GM12892 (cell line): ENCODE measurements at regions not wholly inside any gene's neighbourhood (a gene's known extent, or its start where the extent isn't known, plus 50 kb on each side); places are given as distances from the start of the nearest gene placed in this dataset.

Experiments
- POLR2A ChIP-seq: IDR thresholded peaks from 2 replicates; pipeline ENCODE4 v1.6.1; 2011; ENCODE audit warnings: low read depth, low read length, control low read depth
- POLR2AphosphoS5 ChIP-seq: IDR thresholded peaks from 2 replicates; pipeline ENCODE4 v1.6.1; 2011; ENCODE audit warnings: low read depth, low read length, control low read depth

GRCh38 chr2:23283653-23284052, 101.3 kb upstream of the KLHL29 start:
- TF ChIP-seq POLR2AphosphoS5, result no peak
- no peak for TF ChIP-seq POLR2A
